Panc1 (cell line): ENCODE measurements at regions not wholly inside any gene's neighbourhood (a gene's known extent, or its start where the extent isn't known, plus 50 kb on each side); places are given as distances from the start of the nearest gene placed in this dataset.

Experiments used
- ATAC-seq: fragments of 200-7000 bp; cut with Tn5 transposase; 2 replicates; pipeline ENCODE4 v1.9.1; 2020; ENCODE audit warnings: mild to moderate bottlenecking, moderate library complexity
- BruUV-seq: library from RNA; stranded (reverse); fragments of 400-500 nt; replicated peaks from 2 replicates; lab custom pipeline; 2021; lab: Mats Ljungman, UMichigan
- CTCF ChIA-PET: fragments of 300-600 bp; sonication (Branson Sonifier 250); formaldehyde crosslinking; loops from one replicate; lab custom pipeline; 2022; ENCODE audit warnings: antibody characterized with exemption; lab: Charles Lee
- POLR2A ChIA-PET: fragments of 300-600 bp; sonication (Branson Sonifier 250); formaldehyde crosslinking; loops from one replicate; lab custom pipeline; 2022; ENCODE audit warnings: antibody characterized with exemption; lab: Charles Lee
- DNase-seq: peaks from one replicate; pipeline ENCODE4 v3.0.0-alpha.2; 2010; ENCODE audit warnings: low read depth, low spot score
- H3K27ac ChIP-seq: 2 replicates; pipeline ENCODE4 v1.5.1; 2011; ENCODE audit warnings: mild to moderate bottlenecking, low read length, inconsistent platforms
- H3K27me3 ChIP-seq: fragments of 200-500 bp; sonication (Bioruptor generic); 2 replicates; pipeline ENCODE4 v1.6.0; 2014; ENCODE audit warnings: low read length, inconsistent platforms; ENCODE audit not compliant: control insufficient read depth, insufficient read depth
- H3K36me3 ChIP-seq: fragments of 200-500 bp; sonication (Bioruptor generic); 2 replicates; pipeline ENCODE4 v1.5.1; 2014; ENCODE audit warnings: inconsistent platforms, mild to moderate bottlenecking, low read length, moderate library complexity; ENCODE audit not compliant: control insufficient read depth, insufficient read depth
- H3K4me1 ChIP-seq: 2 replicates; pipeline ENCODE4 v1.5.1; 2011; ENCODE audit warnings: inconsistent platforms, mild to moderate bottlenecking, low read length, moderate library complexity; ENCODE audit not compliant: control insufficient read depth, insufficient read depth
- H3K4me3 ChIP-seq, 2 experiments: 2 replicates each; pipeline ENCODE4 v1.5.1; 2011 to 2012; ENCODE audit warnings: low read depth in 2 of 2, low read length in 2 of 2, mild to moderate bottlenecking in 2 of 2, inconsistent platforms in 1 of 2, moderate library complexity in 1 of 2
- H3K9me3 ChIP-seq: fragments of 200-500 bp; sonication (Bioruptor generic); 2 replicates; pipeline ENCODE4 v1.5.1; 2014; ENCODE audit warnings: low read depth, mild to moderate bottlenecking, inconsistent platforms, low read length, moderate library complexity; ENCODE audit not compliant: control insufficient read depth, insufficient read depth
- CTCF ChIP-seq: fragments of 450-650 bp; IDR thresholded peaks from 2 replicates; pipeline ENCODE4 v1.5.1; 2017; ENCODE audit warnings: mild to moderate bottlenecking
- POLR2AphosphoS5 ChIP-seq: IDR thresholded peaks from 2 replicates; pipeline ENCODE4 v1.6.1; 2012; ENCODE audit warnings: mild to moderate bottlenecking, low read depth, low read length, moderate library complexity
- SIN3A ChIP-seq: IDR thresholded peaks from 2 replicates; pipeline ENCODE4 v1.6.1; 2012; ENCODE audit warnings: low read depth, mild to moderate bottlenecking, low read length, moderate library complexity, borderline replicate concordance; ENCODE audit not compliant: insufficient read depth
- TCF7L2 ChIP-seq: IDR thresholded peaks from 2 replicates; pipeline ENCODE4 v1.6.1; 2011; ENCODE audit warnings: mild to moderate bottlenecking, low read depth, low read length, inconsistent platforms
- in situ Hi-C: cut with HindIII; loops from 2 replicates; pipeline ENCODE4 v1.10.0; 2016; ENCODE audit warnings: low sequenced_read_pairs, low pct_unique_long_range_greater_than_20kb
- intact Hi-C: fragments of 100-400 bp; cut with micrococcal nuclease; formaldehyde crosslinking; loops from one replicate; pipeline ENCODE4 v1.10.0; 2022; ENCODE audit not compliant: unreplicated experiment
- TF ChIP-seq, protein P1 (sequence below), 2 experiments: IDR thresholded peaks; 2 replicates each; pipeline ENCODE4 v1.6.1; 2011 to 2012; ENCODE audit warnings: low read depth in 2 of 2, control low read depth in 1 of 2, low read length in 1 of 2, mild to moderate bottlenecking in 1 of 2, moderate library complexity in 1 of 2; ENCODE audit not compliant: insufficient read depth in 1 of 2

GRCh38 chr12:3416159-3416558 is 74.8 kb upstream of the PRMT8 start:
- CTCF ChIA-PET = no interaction called here
- H3K4me1 ChIP-seq = no peaks in the 10 kb centered on the region
- no peak for TF ChIP-seq SIN3A
- TF ChIP-seq, protein P1, sequence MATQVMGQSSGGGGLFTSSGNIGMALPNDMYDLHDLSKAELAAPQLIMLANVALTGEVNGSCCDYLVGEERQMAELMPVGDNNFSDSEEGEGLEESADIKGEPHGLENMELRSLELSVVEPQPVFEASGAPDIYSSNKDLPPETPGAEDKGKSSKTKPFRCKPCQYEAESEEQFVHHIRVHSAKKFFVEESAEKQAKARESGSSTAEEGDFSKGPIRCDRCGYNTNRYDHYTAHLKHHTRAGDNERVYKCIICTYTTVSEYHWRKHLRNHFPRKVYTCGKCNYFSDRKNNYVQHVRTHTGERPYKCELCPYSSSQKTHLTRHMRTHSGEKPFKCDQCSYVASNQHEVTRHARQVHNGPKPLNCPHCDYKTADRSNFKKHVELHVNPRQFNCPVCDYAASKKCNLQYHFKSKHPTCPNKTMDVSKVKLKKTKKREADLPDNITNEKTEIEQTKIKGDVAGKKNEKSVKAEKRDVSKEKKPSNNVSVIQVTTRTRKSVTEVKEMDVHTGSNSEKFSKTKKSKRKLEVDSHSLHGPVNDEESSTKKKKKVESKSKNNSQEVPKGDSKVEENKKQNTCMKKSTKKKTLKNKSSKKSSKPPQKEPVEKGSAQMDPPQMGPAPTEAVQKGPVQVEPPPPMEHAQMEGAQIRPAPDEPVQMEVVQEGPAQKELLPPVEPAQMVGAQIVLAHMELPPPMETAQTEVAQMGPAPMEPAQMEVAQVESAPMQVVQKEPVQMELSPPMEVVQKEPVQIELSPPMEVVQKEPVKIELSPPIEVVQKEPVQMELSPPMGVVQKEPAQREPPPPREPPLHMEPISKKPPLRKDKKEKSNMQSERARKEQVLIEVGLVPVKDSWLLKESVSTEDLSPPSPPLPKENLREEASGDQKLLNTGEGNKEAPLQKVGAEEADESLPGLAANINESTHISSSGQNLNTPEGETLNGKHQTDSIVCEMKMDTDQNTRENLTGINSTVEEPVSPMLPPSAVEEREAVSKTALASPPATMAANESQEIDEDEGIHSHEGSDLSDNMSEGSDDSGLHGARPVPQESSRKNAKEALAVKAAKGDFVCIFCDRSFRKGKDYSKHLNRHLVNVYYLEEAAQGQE (IDR thresholded peaks at IDR 0.05; ENCODE audit: insufficient read depth in 1 of 2, low read depth in 2 of 2, low read length in 1 of 2) = no peak

GRCh38 chr12:3416670-3417069 is 74.3 kb upstream of the PRMT8 start:
- no peak overlapping the region for H3K4me3 ChIP-seq
- CTCF ChIA-PET = no interaction called here
- H3K9me3 ChIP-seq = no peaks in the 10 kb centered on the region
- no TSS peak for BruUV-seq
- intact Hi-C loops = no loop called here
- no peak overlapping the region for H3K27ac ChIP-seq
- H3K4me1 ChIP-seq = no peaks in the 10 kb centered on the region
- POLR2A ChIA-PET = no interaction called here
- no peak for DNase-seq
- in situ Hi-C loops = no loop called here
- ATAC-seq = no peak
- TF ChIP-seq POLR2AphosphoS5 = no peak
- TF ChIP-seq, protein P1 (IDR thresholded peaks at IDR 0.05; ENCODE audit: insufficient read depth in 1 of 2, low read depth in 2 of 2, low read length in 1 of 2) = no peak
- no peak for TF ChIP-seq SIN3A
- TF ChIP-seq CTCF = no peak
- TF ChIP-seq TCF7L2 = no peak
- no peaks in the 10 kb centered on the region for H3K27me3 ChIP-seq
- H3K36me3 ChIP-seq = no peaks in the 10 kb centered on the region

More at GRCh38 chr12:3416159-3416558, 74.8 kb upstream of the PRMT8 start:
- Histone ChIP-seq H3K36me3 (no peaks in the 10 kb centered on the region), H3K27me3 (no peaks in the 10 kb centered on the region), H3K9me3 (no peaks in the 10 kb centered on the region), H3K4me3 (no peak overlapping the region), H3K27ac (no peak overlapping the region)
- DNase-seq (no peak), ATAC-seq (no peak)
- in situ Hi-C loops (no loop called here), intact Hi-C loops (no loop called here)
- BruUV-seq = no TSS peak
- POLR2A ChIA-PET = no interaction called here
